Sigmoid colon (tissue), 3 donors: ENCODE measurements at regions not wholly inside any gene's neighbourhood (a gene's known extent, or its start where the extent isn't known, plus 50 kb on each side); places are given as distances from the start of the nearest gene placed in this dataset.

Experiments used
- CTCF ChIP-seq, 4 experiments: fragments of 450-650 bp in 3 of 4; fragments of 200-600 bp in 1 of 4; IDR thresholded peaks; one replicate each; pipeline ENCODE4 v1.5.1; 2016 to 2019; ENCODE audit warnings: antibody characterized with exemption in 4 of 4, mild to moderate bottlenecking in 3 of 4, moderate library complexity in 2 of 4
- POLR2A ChIP-seq, 2 donors: fragments of 450-650 bp; IDR thresholded peaks; one replicate each; pipeline ENCODE4 v1.6.1; 2016; ENCODE audit warnings: antibody characterized with exemption in 2 of 2, mild to moderate bottlenecking in 2 of 2, moderate library complexity in 2 of 2

- TF ChIP-seq CTCF (IDR thresholded peaks at IDR 0.05) (no peak), POLR2A (IDR thresholded peaks at IDR 0.05) (no peak)
Measured at GRCh38 chr18:55105873-55106272, 146.6 kb upstream of the CCDC68 start.
